Suprapubic skin (tissue), 3 donors: ENCODE measurements at regions not wholly inside any gene's neighbourhood (a gene's known extent, or its start where the extent isn't known, plus 50 kb on each side); places are given as distances from the start of the nearest gene placed in this dataset.

Experiments
- POLR2A ChIP-seq, 2 donors: fragments of 450-650 bp; IDR thresholded peaks; one replicate each; pipeline ENCODE4 v1.6.1; 2017; ENCODE audit warnings: antibody characterized with exemption in 2 of 2, mild to moderate bottlenecking in 2 of 2, moderate library complexity in 2 of 2
- TF ChIP-seq, protein P1 (sequence below), 2 donors: fragments of 200-600 bp in 1 of 2; fragments of 450-650 bp in 1 of 2; sonication (generic) in 1 of 2; IDR thresholded peaks; one replicate each; pipeline ENCODE4 v1.5.1; 2016 to 2019; ENCODE audit warnings: antibody characterized with exemption in 2 of 2, mild to moderate bottlenecking in 1 of 2, moderate library complexity in 1 of 2

DNA sequence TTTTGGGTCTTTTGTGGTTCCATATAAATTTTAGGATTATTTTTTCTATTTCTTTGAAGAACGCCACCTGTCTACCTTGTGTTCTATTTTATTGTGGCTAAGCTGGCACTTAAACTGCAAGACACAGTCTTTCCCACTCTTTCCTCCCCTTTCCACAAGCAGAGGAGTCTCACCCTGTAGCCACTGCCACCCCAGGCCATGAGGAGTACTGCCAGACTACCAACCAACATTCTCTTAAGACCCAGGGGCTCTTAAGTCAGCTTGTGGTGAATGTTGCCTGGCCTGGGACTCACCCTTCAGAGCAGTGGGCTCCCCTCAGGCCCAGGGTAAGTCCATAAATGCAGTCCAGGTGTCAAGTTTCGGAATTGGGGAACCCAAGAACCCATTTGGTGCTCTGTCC, 58.0 kb upstream of the FMR1 start:
- TF ChIP-seq, protein P1, sequence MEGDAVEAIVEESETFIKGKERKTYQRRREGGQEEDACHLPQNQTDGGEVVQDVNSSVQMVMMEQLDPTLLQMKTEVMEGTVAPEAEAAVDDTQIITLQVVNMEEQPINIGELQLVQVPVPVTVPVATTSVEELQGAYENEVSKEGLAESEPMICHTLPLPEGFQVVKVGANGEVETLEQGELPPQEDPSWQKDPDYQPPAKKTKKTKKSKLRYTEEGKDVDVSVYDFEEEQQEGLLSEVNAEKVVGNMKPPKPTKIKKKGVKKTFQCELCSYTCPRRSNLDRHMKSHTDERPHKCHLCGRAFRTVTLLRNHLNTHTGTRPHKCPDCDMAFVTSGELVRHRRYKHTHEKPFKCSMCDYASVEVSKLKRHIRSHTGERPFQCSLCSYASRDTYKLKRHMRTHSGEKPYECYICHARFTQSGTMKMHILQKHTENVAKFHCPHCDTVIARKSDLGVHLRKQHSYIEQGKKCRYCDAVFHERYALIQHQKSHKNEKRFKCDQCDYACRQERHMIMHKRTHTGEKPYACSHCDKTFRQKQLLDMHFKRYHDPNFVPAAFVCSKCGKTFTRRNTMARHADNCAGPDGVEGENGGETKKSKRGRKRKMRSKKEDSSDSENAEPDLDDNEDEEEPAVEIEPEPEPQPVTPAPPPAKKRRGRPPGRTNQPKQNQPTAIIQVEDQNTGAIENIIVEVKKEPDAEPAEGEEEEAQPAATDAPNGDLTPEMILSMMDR (IDR thresholded peaks at IDR 0.05): no peak
- no peak for TF ChIP-seq POLR2A (IDR thresholded peaks at IDR 0.05)
